Skeletal muscle satellite cell (primary cell): ENCODE measurements at regions not wholly inside any gene's neighbourhood (a gene's known extent, or its start where the extent isn't known, plus 50 kb on each side); places are given as distances from the start of the nearest gene placed in this dataset.

ENCODE experiments used
- H3K27me3 ChIP-seq: 2 replicates; pipeline ENCODE4 v1.7.0; 2013; ENCODE audit warnings: low read length; ENCODE audit not compliant: control insufficient read depth, insufficient read depth
- H3K36me3 ChIP-seq: 2 replicates; pipeline ENCODE4 v1.7.0; 2013; ENCODE audit warnings: mild to moderate bottlenecking, control low read depth, low read length; ENCODE audit not compliant: insufficient read depth
- H3K4me1 ChIP-seq: 2 replicates; pipeline ENCODE4 v1.7.0; 2013; ENCODE audit warnings: low read length; ENCODE audit not compliant: control insufficient read depth, insufficient read depth
- H3K4me2 ChIP-seq: 2 replicates; pipeline ENCODE4 v1.7.0; 2013; ENCODE audit warnings: mild to moderate bottlenecking, low read length
- H3K4me3 ChIP-seq: 2 replicates; pipeline ENCODE4 v1.7.0; 2013; ENCODE audit warnings: low read length
- H3K9ac ChIP-seq: 2 replicates; pipeline ENCODE4 v1.7.0; 2013; ENCODE audit warnings: mild to moderate bottlenecking, low read depth, low read length, moderate library complexity
- H3K9me3 ChIP-seq: replicated peaks from 2 replicates; pipeline ENCODE4 v1.7.0; 2013; ENCODE audit warnings: mild to moderate bottlenecking, control low read depth, low read length

DNA sequence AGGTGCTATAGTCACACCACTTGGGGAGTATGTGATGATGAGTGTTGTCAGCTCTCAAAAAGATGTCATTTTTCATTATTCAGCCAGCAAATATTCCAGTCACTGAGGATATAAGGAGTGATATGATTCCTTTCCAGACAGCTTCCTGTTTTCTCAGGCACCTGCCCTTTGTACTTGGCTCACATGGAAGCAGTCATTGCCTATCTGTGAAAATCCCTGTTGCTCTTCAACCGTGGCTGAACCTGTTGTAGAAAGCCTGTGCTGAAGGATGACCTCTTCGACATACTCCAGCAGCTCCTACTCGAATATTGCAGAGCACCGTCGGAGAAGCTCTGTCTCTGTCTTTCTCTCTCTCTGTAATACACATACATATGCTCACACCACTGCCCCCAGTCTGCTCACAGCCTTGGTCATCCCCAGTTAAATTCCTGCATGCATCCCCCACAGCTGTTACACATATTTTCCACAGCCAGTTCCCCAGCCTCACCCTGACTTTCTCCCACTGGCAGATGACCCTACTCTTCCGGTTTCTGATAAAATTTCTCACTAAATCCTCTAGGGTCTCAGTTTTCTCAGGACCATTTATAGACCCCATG is 204.2 kb upstream of the ARGLU1 start:
- Histone ChIP-seq H3K4me3 (no peak overlapping the region), H3K27me3 (no peaks in the 10 kb centered on the region), H3K9ac (no peak overlapping the region), H3K4me1 (no peaks in the 10 kb centered on the region), H3K36me3 (no peaks in the 10 kb centered on the region), H3K4me2 (no peak overlapping the region), H3K9me3 (no peaks in the 10 kb centered on the region)

GRCh38 chr13:106768991-106769390 is 201.1 kb upstream of the ARGLU1 start:
- Histone ChIP-seq H3K27me3 (no peaks in the 10 kb centered on the region), H3K4me1 (no peaks in the 10 kb centered on the region), H3K4me3 (no peak overlapping the region), H3K9me3 (no peaks in the 10 kb centered on the region), H3K9ac (no peak overlapping the region), H3K4me2 (no peak overlapping the region), H3K36me3 (no peaks in the 10 kb centered on the region)

DNA sequence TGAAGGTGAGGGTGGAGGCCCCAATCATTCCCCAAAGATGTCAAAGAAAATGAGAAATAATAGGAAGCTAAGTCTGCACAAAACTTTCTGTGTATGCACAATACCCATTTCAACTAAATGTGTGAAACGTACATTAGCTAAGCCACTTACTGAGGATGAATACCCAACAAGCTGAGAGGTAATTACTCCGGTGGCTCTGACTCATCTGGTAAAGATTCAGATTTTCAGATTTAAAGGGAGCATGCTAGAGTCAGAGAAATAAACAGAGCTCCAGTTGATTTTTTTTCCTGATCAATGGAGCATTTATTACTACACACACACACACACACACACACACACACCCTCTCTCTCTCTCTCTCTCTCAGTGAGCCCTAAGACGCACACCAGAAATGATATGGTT is 194.8 kb upstream of the ARGLU1 start:
- H3K4me3 ChIP-seq = no peak overlapping the region
- no peaks in the 10 kb centered on the region for H3K4me1 ChIP-seq
- H3K9ac ChIP-seq = no peak overlapping the region
- no peaks in the 10 kb centered on the region for H3K27me3 ChIP-seq
- no peaks in the 10 kb centered on the region for H3K36me3 ChIP-seq
- H3K9me3 ChIP-seq = no peaks in the 10 kb centered on the region
- no peak overlapping the region for H3K4me2 ChIP-seq

- no peaks in the 10 kb centered on the region for H3K27me3 ChIP-seq
- H3K4me1 ChIP-seq = no peaks in the 10 kb centered on the region
- H3K9me3 ChIP-seq = no peaks in the 10 kb centered on the region
- H3K9ac ChIP-seq = no peak overlapping the region
- no peak overlapping the region for H3K4me2 ChIP-seq
- no peak overlapping the region for H3K4me3 ChIP-seq
- no peaks in the 10 kb centered on the region for H3K36me3 ChIP-seq
Observed at GRCh38 chr13:106756446-106756845, 188.5 kb upstream of the ARGLU1 start.

DNA sequence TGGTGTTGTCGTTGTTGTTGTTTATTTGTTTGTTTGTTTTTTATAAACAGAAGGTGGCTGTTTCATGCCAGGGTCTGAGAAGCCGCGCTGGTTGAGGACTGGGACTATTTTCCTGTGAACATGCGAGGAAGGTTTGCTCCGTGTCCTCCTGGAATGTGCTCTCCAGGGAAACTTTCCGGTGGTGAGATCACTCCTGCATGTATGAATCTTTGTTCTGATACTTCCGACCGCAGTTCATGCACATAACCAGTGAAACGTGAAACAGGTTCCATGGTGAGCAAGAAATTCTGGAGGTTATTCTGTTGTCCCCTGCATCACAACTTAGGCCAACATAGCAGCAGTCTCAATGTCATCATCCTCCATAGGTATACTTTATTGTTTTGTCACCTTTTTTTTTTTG is 187.6 kb upstream of the ARGLU1 start:
- no peak overlapping the region for H3K9ac ChIP-seq
- H3K4me3 ChIP-seq = no peak overlapping the region
- no peaks in the 10 kb centered on the region for H3K27me3 ChIP-seq
- no peaks in the 10 kb centered on the region for H3K9me3 ChIP-seq
- H3K4me2 ChIP-seq = no peak overlapping the region
- H3K4me1 ChIP-seq = no peaks in the 10 kb centered on the region
- H3K36me3 ChIP-seq = no peaks in the 10 kb centered on the region

GRCh38 chr13:106753251-106753650 is 185.3 kb upstream of the ARGLU1 start:
- Histone ChIP-seq H3K9me3 (no peaks in the 10 kb centered on the region), H3K4me3 (no peak overlapping the region), H3K27me3 (no peaks in the 10 kb centered on the region), H3K36me3 (no peaks in the 10 kb centered on the region), H3K9ac (no peak overlapping the region), H3K4me2 (no peak overlapping the region), H3K4me1 (no peaks in the 10 kb centered on the region)

- no peaks in the 10 kb centered on the region for H3K4me1 ChIP-seq
Observed at GRCh38 chr13:106752584-106753170, 184.7 kb upstream of the ARGLU1 start.

DNA sequence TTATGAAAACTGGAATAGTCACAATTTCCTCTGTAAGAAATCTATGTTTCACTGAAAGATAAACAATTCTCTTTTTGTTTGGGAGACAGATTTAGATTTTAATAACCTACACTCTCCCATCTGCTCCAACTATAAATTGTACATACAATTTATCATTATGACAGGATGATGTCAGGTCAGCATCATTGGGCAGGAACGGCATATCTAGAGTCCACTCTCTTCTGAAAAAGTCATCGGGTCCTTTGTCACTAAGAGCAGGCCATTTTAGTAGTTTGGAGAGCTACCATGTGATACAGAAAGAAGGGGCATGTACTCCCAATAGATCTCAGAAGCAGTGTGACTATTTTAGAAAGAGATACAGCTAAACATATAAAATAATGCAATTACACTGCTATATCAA is 180.8 kb upstream of the ARGLU1 start:
- no peak overlapping the region for H3K4me3 ChIP-seq

More at GRCh38 chr13:106752584-106753170, 184.7 kb upstream of the ARGLU1 start:
- H3K27me3 ChIP-seq = no peaks in the 10 kb centered on the region
- no peak overlapping the region for H3K4me2 ChIP-seq
- H3K36me3 ChIP-seq = no peaks in the 10 kb centered on the region
- H3K4me3 ChIP-seq = no peak overlapping the region
- no peaks in the 10 kb centered on the region for H3K9me3 ChIP-seq
- H3K9ac ChIP-seq = no peak overlapping the region

DNA sequence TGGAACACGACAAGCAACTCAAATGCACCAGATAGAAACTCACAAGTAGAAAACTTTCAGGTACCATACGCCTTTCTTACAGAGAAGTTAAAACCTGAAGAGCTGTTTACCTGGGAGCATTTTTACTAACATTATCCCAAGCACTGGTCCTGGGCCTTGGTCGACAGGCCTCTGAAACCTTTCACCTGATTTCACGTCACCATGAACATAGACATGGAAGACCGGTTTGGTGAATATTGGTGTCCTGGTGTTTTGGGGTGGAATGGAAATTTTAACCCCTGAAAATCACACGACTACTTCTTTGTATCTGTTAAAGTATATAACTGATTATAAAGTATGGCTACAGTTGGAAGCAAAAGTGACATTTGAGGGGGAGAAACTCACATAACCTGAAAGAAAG is 176.6 kb upstream of the ARGLU1 start:
- no peaks in the 10 kb centered on the region for H3K9me3 ChIP-seq
- no peak overlapping the region for H3K9ac ChIP-seq
- no peaks in the 10 kb centered on the region for H3K27me3 ChIP-seq
- H3K4me1 ChIP-seq = no peaks in the 10 kb centered on the region
- no peak overlapping the region for H3K4me3 ChIP-seq
- H3K4me2 ChIP-seq = no peak overlapping the region
- no peaks in the 10 kb centered on the region for H3K36me3 ChIP-seq

More for the DNA sequence above, 180.8 kb upstream of the ARGLU1 start:
- Histone ChIP-seq H3K9me3 (no peaks in the 10 kb centered on the region), H3K27me3 (no peaks in the 10 kb centered on the region), H3K9ac (no peak overlapping the region), H3K4me2 (no peak overlapping the region), H3K4me1 (no peaks in the 10 kb centered on the region), H3K36me3 (no peaks in the 10 kb centered on the region)

DNA sequence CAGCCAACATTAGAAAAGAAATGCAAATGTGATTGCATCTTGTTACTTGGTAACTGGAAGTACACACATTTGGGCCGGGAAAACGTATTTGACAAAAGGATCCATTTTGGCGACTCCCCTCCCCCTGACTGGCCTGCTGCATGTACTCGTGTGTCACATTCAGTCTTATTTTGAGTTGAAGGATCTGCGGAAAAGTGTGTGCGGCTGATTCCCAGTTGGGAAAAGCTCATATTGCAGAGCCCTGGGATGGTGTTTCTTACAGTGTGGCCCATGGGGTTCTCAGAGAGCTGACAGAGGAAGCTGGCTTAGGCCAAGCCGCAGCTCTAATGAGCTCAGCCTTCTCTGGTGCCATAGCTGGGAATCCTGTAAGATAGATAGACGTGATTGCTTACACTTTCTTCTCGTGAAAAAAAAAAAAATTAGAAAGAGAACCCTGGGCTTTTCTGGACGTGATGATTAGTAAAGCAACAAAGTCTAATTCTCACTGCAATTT is 170.3 kb upstream of the ARGLU1 start:
- Histone ChIP-seq H3K36me3 (no peaks in the 10 kb centered on the region), H3K4me3 (no peak overlapping the region), H3K4me2 (no peak overlapping the region), H3K9ac (no peak overlapping the region), H3K4me1 (no peaks in the 10 kb centered on the region), H3K9me3 (no peaks in the 10 kb centered on the region), H3K27me3 (no peaks in the 10 kb centered on the region)

DNA sequence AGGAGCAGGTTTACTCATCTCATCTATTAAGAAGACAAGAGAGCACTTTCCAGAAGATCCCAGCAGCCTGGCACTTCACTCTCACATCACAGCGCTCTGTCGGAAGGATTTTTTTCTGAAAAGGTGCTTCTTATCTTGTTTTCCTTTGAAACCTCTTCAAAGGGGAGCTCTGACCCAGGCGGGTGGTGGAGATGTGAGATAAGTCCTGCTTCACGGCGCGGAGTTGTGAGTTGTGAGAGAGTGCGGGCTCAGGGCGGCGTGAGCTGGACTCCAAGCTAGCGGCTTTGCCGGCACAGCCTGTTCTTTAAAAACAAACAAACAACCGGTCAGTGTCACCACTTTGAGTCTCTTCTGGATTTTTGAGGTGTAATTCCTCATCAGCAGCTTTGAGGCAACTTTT is 169.0 kb upstream of the ARGLU1 start:
- Histone ChIP-seq H3K9ac (no peak overlapping the region), H3K4me1 (no peaks in the 10 kb centered on the region), H3K4me3 (no peak overlapping the region), H3K9me3 (no peaks in the 10 kb centered on the region), H3K4me2 (no peak overlapping the region), H3K36me3 (no peaks in the 10 kb centered on the region), H3K27me3 (no peaks in the 10 kb centered on the region)

- no peak overlapping the region for H3K4me2 ChIP-seq
- H3K4me1 ChIP-seq = no peaks in the 10 kb centered on the region
- H3K9ac ChIP-seq = no peak overlapping the region
- no peaks in the 10 kb centered on the region for H3K9me3 ChIP-seq
- no peaks in the 10 kb centered on the region for H3K27me3 ChIP-seq
- no peaks in the 10 kb centered on the region for H3K36me3 ChIP-seq
- H3K4me3 ChIP-seq = no peak overlapping the region
Observed at GRCh38 chr13:106734198-106734597, 166.3 kb upstream of the ARGLU1 start.
